ENCODE measurements at regions not wholly inside any gene's neighbourhood (a gene's known extent, or its start where the extent isn't known, plus 50 kb on each side); places are given as distances from the start of the nearest gene placed in this dataset.

- no peak for DNase-seq
Observed at GRCh38 chr2:234241656-234242458, 191.4 kb downstream of the SPP2 start.

DNA sequence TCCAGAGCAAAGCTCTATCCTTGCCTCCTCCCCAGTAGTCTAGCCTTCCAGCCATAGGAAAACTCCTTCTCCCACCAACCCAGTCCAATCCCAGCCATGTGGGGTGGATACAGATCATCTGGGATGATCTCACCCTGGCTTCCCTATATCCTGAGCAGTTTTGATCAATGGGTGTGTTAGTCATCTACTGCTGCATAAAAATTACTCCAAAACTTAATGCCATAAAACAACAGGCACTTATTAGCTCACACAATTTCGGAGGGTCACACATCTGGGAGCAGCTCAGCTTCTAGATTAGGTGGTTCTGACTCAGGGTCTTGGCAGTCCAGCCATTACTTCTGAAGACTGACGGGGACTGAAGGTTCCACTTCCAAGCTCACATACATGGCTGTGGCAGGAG is 190.4 kb downstream of the SPP2 start:
- DNase-seq, result no peak

DNA sequence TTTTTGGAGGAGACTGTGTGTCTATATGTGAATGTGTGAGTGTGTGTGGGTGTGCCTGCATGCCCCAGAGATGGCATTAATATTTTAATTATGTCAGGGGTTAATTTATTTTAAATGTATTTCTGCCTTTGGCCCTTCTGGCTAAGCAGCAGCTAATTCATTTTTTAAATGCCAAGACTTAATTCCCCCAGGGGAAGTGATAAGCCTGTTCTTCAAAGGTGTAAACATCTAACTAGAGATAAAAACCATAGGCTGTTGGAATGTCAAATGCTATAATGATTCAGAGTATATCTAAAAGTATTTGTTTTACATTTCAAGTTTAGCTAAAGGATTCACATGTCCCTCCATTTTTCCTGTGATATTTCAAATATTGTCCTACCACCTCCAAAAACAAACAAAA is 184.7 kb downstream of the SPP2 start:
- no peak for DNase-seq

DNA sequence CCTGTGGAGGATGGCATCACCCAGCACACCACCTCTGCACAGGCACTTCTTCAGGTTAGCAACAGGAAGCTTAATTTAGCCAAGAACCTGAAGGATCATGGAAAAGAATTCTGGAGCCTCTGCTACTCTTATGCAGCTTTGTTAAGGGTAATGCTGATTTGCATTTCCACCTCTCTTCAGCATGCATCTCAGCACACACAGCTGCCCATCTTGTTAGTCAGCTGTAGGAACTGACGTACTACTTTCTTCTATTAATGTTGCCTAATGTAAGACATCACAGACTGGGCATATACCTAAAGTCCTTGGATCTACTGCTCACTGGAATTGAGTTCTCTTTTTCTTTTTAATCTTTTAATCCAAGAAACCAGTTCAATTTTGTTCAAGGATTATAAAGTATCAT is 181.0 kb downstream of the SPP2 start:
- no peak for DNase-seq

- DNase-seq, result no peak
Observed at GRCh38 chr2:234219046-234219310, 168.5 kb downstream of the SPP2 start.

- no peak for DNase-seq
Observed at GRCh38 chr2:234218266-234219045, 168.0 kb downstream of the SPP2 start.

DNA sequence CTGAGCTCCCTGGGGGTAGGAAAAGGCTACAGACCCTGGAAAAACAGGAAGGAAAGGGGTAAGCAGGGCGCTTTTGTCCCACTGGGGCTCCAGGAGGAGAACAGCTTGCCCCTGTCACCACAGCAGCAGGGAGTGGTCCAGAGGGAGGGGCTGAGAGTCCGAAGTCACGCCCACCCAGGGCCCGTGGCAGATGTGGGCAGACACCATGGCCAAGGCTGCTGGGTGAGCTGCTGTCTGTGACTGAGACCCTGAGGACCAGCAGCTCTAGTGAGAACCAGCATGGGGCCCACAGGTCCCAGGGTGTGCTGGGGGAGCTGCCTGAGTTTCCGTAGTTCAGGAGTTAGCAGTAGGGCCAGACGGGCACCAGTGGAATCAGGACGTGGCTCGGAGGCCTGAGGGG is 162.0 kb downstream of the SPP2 start:
- DNase-seq, result no peak

DNA sequence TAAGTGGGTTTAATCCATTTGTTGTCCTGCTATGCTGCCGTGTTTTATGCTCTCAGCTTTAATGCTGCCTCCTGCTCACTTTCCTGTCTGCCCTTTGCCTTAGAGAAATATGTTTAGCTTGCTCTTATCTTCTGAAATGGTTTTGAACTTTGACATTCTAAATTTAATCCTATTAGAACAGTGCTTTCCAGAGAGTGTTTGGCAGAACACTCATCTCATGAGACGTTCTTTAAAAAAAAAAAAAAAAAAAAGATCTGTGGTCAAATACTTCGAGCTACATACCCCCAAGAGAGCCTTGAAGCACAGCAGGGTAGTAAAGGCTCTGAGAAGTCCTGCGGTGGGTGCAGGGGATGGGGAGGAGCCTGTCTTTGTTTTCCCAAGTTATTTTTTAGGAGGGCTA is 161.3 kb downstream of the SPP2 start:
- DNase-seq, result no peak

GRCh38 chr2:234206738-234207137 is 156.2 kb downstream of the SPP2 start:
- DNase-seq, result no peak

- DNase-seq, result no peak
Observed at GRCh38 chr2:234204480-234204879, 154.0 kb downstream of the SPP2 start.

DNA sequence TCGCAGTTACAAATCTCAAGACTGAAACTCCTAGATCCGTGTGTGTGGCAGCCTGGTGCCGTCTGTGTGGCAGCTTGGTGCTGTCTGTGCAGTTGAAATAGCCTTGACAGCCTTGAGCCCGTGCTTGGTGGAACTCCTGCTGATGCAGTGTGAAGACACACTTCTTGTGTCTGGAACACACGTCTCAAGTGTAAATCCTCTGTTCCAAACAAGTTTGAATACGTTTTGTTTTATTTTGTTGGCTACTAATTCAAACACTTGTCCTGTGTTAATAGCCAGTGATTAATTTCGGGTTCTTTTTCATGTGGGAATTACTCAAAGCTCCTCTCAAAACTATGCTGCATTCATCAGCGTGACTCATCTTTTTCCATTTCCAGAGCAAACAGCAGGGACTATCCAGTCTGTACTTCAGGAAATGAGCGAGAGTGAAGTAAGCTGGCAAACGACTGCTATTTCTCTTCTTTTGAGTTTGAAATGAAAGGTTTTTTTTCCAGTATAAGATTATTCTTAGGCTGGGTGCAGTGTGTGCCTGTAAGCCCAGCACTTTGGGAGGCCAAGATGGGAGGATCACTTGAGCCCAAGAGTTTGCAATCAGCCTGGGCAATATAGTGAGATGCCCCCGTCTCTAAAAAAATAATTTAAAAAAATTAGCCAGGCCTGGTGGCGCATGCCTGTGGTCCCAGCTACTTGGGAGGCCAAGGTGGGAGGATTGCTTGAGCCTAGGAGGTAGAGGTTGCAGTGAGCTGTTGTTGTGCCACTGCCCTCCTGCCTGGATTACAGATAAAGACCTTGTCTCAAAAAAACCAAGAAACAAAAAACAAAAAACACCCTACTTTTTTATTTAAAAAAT is 152.9 kb downstream of the SPP2 start:
- DNase-seq, result no peak

GRCh38 chr2:234202601-234203000 is 152.1 kb downstream of the SPP2 start:
- DNase-seq, result no peak

DNA sequence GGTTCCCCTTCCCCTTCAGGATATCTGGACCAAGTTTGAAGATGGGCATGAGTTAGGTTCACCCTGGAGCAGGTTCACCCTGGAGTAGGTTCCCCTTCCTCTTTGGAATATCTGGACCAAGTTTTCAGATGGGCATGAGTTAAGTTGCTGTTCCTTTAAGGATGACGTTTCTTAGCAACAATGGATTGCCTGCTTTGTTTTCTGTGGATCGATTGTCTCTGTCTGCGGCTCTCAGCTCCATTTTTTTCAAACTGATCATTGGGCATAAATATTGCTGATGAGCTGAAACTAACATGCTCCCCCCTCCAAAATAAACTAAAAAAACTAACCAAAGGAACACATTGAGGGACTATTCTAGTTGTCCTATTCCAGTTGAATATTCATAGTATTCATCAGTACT is 149.5 kb downstream of the SPP2 start:
- DNase-seq, result no peak

GRCh38 chr2:234198976-234199375 is 148.5 kb downstream of the SPP2 start:
- DNase-seq, result no peak

- no peak for DNase-seq
Observed at GRCh38 chr2:234195516-234195915, 145.0 kb downstream of the SPP2 start.

GRCh38 chr2:234193977-234194563 is 143.6 kb downstream of the SPP2 start:
- no peak for DNase-seq

- DNase-seq, result peak; percentile 8
Observed at GRCh38 chr2:234191819-234192407, 141.4 kb downstream of the SPP2 start.

DNA sequence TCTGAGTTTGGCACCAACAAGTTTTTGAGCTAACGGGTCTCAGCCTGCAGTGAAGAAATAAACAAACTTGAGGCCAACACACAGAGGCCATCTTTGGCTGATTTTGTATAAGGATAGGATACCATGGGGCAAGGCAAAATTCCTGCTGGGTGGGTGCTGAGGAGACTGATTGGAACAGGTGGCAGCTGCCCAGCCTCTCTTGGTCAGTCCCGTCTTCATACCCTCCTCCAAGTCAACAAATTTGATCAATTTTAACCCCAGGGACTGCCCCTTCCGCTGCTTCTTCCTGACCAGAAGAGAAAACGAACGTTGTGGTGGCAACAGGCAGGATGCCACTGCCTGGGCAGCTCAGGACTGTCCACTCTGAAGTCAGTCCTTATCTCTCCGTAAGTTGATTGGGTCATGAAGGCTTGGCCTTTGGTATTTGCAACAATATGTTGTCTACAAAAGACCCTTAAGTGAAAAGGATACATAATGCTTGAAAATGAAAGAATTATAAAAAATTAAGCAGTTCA is 139.3 kb downstream of the SPP2 start:
- DNase-seq, result no peak

DNA sequence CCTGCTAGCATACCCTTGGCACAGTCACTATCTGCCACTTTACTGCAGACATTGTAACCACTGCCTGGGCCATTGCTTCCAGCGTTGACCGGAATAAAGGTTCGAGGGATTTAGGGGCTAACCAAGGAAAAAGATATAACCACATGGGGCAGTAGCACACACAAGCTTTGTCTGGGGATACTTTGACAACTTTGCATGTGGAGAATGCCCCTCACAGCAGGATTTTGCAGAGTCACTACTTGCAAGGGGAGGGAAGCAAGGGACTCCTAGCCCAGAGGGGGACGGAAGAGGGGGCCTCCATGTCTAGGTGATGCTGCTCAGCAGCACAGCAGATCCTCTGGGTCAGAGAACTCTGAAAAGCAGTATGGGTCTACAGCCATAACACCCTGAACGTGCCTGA is 138.7 kb downstream of the SPP2 start:
- DNase-seq, result no peak

GRCh38 chr2:234187646-234188174 is 137.2 kb downstream of the SPP2 start:
- DNase-seq, result no peak

- no peak for DNase-seq
Observed at GRCh38 chr2:234181121-234181520, 130.6 kb downstream of the SPP2 start.

DNA sequence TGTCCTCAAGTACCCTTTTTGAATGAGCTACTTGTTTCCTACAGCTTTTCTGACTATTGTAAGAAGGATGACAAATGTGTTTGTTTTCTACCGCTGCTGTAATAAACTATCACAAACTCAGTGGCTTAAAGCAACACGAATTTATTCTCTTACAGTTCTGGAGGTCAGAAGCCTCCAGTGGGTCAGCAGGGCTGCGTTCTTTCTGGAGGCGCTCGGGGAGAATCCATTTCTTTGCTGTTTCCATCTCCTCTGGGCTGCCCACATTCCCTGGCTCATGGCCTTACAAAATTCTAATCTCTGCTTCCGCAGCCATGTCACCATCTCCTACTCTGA is 128.5 kb downstream of the SPP2 start:
- no peak for DNase-seq
